ENCODE measurements at regions not wholly inside any gene's neighbourhood (a gene's known extent, or its start where the extent isn't known, plus 50 kb on each side); places are given as distances from the start of the nearest gene placed in this dataset.

DNA sequence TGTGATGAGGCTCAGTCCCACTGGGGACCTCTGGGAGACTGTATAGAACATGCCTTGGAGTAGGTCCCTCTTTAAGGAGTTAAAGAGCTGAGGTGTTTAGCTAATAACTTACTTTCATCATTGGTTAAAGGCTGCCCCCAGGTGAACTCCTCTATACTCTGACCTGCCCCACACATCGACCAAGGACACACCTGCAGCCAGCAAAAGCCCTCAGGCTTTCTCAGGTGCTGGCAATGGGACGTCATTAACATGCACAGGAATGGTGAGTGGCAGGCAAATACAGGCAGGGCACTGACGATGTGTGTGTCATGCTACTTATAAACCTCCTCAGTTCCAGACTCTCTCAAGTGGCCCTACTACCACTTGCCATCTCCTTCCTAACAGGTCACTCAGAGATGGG, 366.4 kb downstream of the KIF16B start:
- no peak overlapping the region for H3K4me3 ChIP-seq (ENCODE audit: low read depth, low read length, poor library complexity, severe bottlenecking)
- H3K4me2 ChIP-seq (ENCODE audit: low read length): no peak overlapping the region
- no peak for DNase-seq (ENCODE audit: low spot score)
- H3K27ac ChIP-seq (ENCODE audit: low read depth, low read length, poor library complexity, severe bottlenecking): no peak overlapping the region
- H3K9me3 ChIP-seq (ENCODE audit: low read length): no peaks in the 10 kb centered on the region
- POLR2A ChIA-PET: interaction anchor here (0.6 to 1.0 kb wide), 2 partner anchors 9 to 29 kb away, joined by 3 to 4 read pairs; no protein-coding TSS in a partner anchor
- no peaks in the 10 kb centered on the region for H3K9me2 ChIP-seq (ENCODE audit: insufficient read depth, low read length)
- H3K36me3 ChIP-seq (ENCODE audit: insufficient read depth, low read length): no peaks in the 10 kb centered on the region
- BruUV-seq (replicated peaks): no TSS peak
- no peaks in the 10 kb centered on the region for H4K20me1 ChIP-seq (ENCODE audit: insufficient read depth, low read length)
- CTCF ChIA-PET (ENCODE audit: unreplicated experiment): interaction anchor here (0.7 kb wide), 1 partner anchor 363 kb away, joined by 3 read pairs; no protein-coding TSS in a partner anchor
- no peaks in the 10 kb centered on the region for H3K79me2 ChIP-seq (ENCODE audit: insufficient read depth, low read depth, low read length)
- no peaks in the 10 kb centered on the region for H3K4me1 ChIP-seq (ENCODE audit: insufficient read depth, low read length, poor library complexity, severe bottlenecking)
- no peak overlapping the region; the same call in 1 of the 2 replicates for H2AFZ ChIP-seq (ENCODE audit: low read length)
- intact Hi-C loops (cut with micrococcal nuclease; ENCODE audit: unreplicated experiment): no loop called here
- no peak for TF ChIP-seq EZH2phosphoT487 (IDR thresholded peaks at IDR 0.05; ENCODE audit: borderline replicate concordance, low read depth, low read length)
- TF ChIP-seq, protein P1, sequence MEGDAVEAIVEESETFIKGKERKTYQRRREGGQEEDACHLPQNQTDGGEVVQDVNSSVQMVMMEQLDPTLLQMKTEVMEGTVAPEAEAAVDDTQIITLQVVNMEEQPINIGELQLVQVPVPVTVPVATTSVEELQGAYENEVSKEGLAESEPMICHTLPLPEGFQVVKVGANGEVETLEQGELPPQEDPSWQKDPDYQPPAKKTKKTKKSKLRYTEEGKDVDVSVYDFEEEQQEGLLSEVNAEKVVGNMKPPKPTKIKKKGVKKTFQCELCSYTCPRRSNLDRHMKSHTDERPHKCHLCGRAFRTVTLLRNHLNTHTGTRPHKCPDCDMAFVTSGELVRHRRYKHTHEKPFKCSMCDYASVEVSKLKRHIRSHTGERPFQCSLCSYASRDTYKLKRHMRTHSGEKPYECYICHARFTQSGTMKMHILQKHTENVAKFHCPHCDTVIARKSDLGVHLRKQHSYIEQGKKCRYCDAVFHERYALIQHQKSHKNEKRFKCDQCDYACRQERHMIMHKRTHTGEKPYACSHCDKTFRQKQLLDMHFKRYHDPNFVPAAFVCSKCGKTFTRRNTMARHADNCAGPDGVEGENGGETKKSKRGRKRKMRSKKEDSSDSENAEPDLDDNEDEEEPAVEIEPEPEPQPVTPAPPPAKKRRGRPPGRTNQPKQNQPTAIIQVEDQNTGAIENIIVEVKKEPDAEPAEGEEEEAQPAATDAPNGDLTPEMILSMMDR (conservative IDR thresholded peaks at IDR 0.05; ENCODE audit: low read length): no peak

DNA sequence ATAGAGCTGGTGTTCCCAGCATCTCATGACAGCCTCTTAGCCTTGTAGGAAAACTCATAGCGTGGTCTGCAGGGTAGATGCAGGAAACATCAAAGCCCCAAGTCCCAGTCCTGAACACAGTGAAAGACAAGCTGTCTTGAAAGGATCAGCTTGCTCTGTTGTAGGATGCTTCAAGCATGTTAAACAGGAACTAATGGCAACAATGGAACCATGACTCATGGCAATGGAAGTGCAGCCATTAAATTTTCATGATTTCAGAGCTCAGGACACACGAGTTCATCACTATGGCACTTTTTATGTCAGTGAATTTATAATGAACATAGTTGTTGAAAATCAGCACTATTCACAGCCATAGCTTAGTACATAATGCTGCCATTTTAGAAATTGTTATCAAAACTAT, 367.7 kb downstream of the KIF16B start:
- H3K4me1 ChIP-seq (ENCODE audit: insufficient read depth, low read length, poor library complexity, severe bottlenecking): no peaks in the 10 kb centered on the region
- H2AFZ ChIP-seq (ENCODE audit: low read length): no peak overlapping the region
- no peaks in the 10 kb centered on the region for H3K9me3 ChIP-seq (ENCODE audit: low read length)
- TF ChIP-seq, protein P1 (conservative IDR thresholded peaks at IDR 0.05; ENCODE audit: low read length): no peak
- TF ChIP-seq EZH2phosphoT487 (IDR thresholded peaks at IDR 0.05; ENCODE audit: borderline replicate concordance, low read depth, low read length): no peak
- ChIA-PET POLR2A (interaction anchor here (0.7 to 0.9 kb wide), 2 partner anchors 27 to 45 kb away, joined by 3 to 5 read pairs; no protein-coding TSS in a partner anchor), CTCF (ENCODE audit: unreplicated experiment) (no interaction called here)
- intact Hi-C loops (cut with micrococcal nuclease; ENCODE audit: unreplicated experiment): no loop called here
- H3K27ac ChIP-seq (ENCODE audit: low read depth, low read length, poor library complexity, severe bottlenecking): no peak overlapping the region
- H3K79me2 ChIP-seq (ENCODE audit: insufficient read depth, low read depth, low read length): no peaks in the 10 kb centered on the region
- H4K20me1 ChIP-seq (ENCODE audit: insufficient read depth, low read length): no peaks in the 10 kb centered on the region
- no peak overlapping the region for H3K4me3 ChIP-seq (ENCODE audit: low read depth, low read length, poor library complexity, severe bottlenecking)
- no peak overlapping the region for H3K4me2 ChIP-seq (ENCODE audit: low read length)
- no peaks in the 10 kb centered on the region for H3K9me2 ChIP-seq (ENCODE audit: insufficient read depth, low read length)
- H3K36me3 ChIP-seq (ENCODE audit: insufficient read depth, low read length): no peaks in the 10 kb centered on the region
- BruUV-seq (replicated peaks): no TSS peak
- no peak for DNase-seq (ENCODE audit: low spot score)

GRCh38 chr20:16203096-16203495, 370.2 kb downstream of the KIF16B start:
- Histone ChIP-seq H3K4me3 (ENCODE audit: low read depth, low read length, poor library complexity, severe bottlenecking) (no peak overlapping the region), H3K9me2 (ENCODE audit: insufficient read depth, low read length) (no peaks in the 10 kb centered on the region), H3K9me3 (ENCODE audit: low read length) (no peaks in the 10 kb centered on the region), H3K4me1 (ENCODE audit: insufficient read depth, low read length, poor library complexity, severe bottlenecking) (no peaks in the 10 kb centered on the region), H3K79me2 (ENCODE audit: insufficient read depth, low read depth, low read length) (no peaks in the 10 kb centered on the region), H3K36me3 (ENCODE audit: insufficient read depth, low read length) (no peaks in the 10 kb centered on the region), H4K20me1 (ENCODE audit: insufficient read depth, low read length) (no peaks in the 10 kb centered on the region), H3K27ac (ENCODE audit: low read depth, low read length, poor library complexity, severe bottlenecking) (no peak overlapping the region), H2AFZ (ENCODE audit: low read length) (no peak overlapping the region), H3K4me2 (ENCODE audit: low read length) (no peak overlapping the region)
- no peak for DNase-seq (ENCODE audit: low spot score)
- ChIA-PET CTCF (ENCODE audit: unreplicated experiment) (no interaction called here), POLR2A (interaction anchor here (0.8 to 1.0 kb wide), 2 partner anchors 8 to 367 kb away, joined by 3 read pairs; no protein-coding TSS in a partner anchor)
- intact Hi-C loops (cut with micrococcal nuclease; ENCODE audit: unreplicated experiment): no loop called here
- TF ChIP-seq, protein P1 (conservative IDR thresholded peaks at IDR 0.05; ENCODE audit: low read length): no peak
- TF ChIP-seq EZH2phosphoT487 (IDR thresholded peaks at IDR 0.05; ENCODE audit: borderline replicate concordance, low read depth, low read length): no peak
- no TSS peak for BruUV-seq (replicated peaks)

Data from OCI-LY7 (cell line).